ENCODE measurements at regions not wholly inside any gene's neighbourhood (a gene's known extent, or its start where the extent isn't known, plus 50 kb on each side); places are given as distances from the start of the nearest gene placed in this dataset.

GRCh38 chr4:152045449-152045806 is 284.6 kb upstream of the GATB start:
- Histone ChIP-seq H3K4me1 (ENCODE audit: insufficient read depth, low read length) (no peaks in the 10 kb centered on the region), H4K20me1 (ENCODE audit: low read length) (no peaks in the 10 kb centered on the region), H3K9ac (ENCODE audit: low read length) (no peak overlapping the region), H3K27me3 (ENCODE audit: low read length) (no peaks in the 10 kb centered on the region), H3K79me2 (ENCODE audit: low read length) (no peaks in the 10 kb centered on the region), H3K27ac (ENCODE audit: low read length) (no peak overlapping the region), H3K9me3 (ENCODE audit: low read length) (no peaks in the 10 kb centered on the region), H3F3A (ENCODE audit: low read length, unreplicated experiment) (no peaks in the 10 kb centered on the region), H3K4me2 (ENCODE audit: low read length) (no peak overlapping the region), H2AFZ (ENCODE audit: low read length) (no peak overlapping the region), H3K36me3 (ENCODE audit: low read depth, low read length) (no peaks in the 10 kb centered on the region), H3K4me3 (ENCODE audit: low read length) (no peak overlapping the region), H3K9me2 (replicated peaks; ENCODE audit: low read length) (no peaks in the 10 kb centered on the region)
- intact Hi-C loops (cut with micrococcal nuclease), result no loop called here
- TF ChIP-seq EZH2phosphoT487 (IDR thresholded peaks at IDR 0.05; ENCODE audit: borderline replicate concordance, low read length) (no peak), CTCF (conservative IDR thresholded peaks at IDR 0.05; ENCODE audit: low read depth, low read length) (no peak), EZH2 (IDR thresholded peaks at IDR 0.05; ENCODE audit: low read length, unreplicated experiment) (no peak)
- ChIA-PET CTCF (no interaction called here), POLR2A (ENCODE audit: unreplicated experiment) (no interaction called here)
- DNase-seq, result no peak
- no peak for ATAC-seq
- no TSS peak for BruUV-seq (replicated peaks)

- ATAC-seq, result peak; percentile 64
- H3K4me1 ChIP-seq (ENCODE audit: insufficient read depth, low read length), result peaks cover 2% of the 10 kb centered on the region; the same call in 1 of the 2 replicates
These were observed 283.7 kb upstream of the GATB start for GRCh38 chr4:152044331-152045036.

More at GRCh38 chr4:152044331-152045036, 283.7 kb upstream of the GATB start:
- H2AFZ ChIP-seq (ENCODE audit: low read length), result no peak overlapping the region
- no peaks in the 10 kb centered on the region for H4K20me1 ChIP-seq (ENCODE audit: low read length)
- no peak overlapping the region for H3K9ac ChIP-seq (ENCODE audit: low read length)
- no peaks in the 10 kb centered on the region for H3K9me3 ChIP-seq (ENCODE audit: low read length)
- H3K27me3 ChIP-seq (ENCODE audit: low read length), result no peaks in the 10 kb centered on the region
- H3K9me2 ChIP-seq (replicated peaks; ENCODE audit: low read length), result no peaks in the 10 kb centered on the region
- no peaks in the 10 kb centered on the region for H3K36me3 ChIP-seq (ENCODE audit: low read depth, low read length)
- CTCF ChIA-PET, result no interaction called here
- BruUV-seq (replicated peaks), result no TSS peak
- no peak overlapping the region for H3K4me2 ChIP-seq (ENCODE audit: low read length)
- TF ChIP-seq CTCF (conservative IDR thresholded peaks at IDR 0.05; ENCODE audit: low read depth, low read length) (no peak), EZH2 (IDR thresholded peaks at IDR 0.05; ENCODE audit: low read length, unreplicated experiment) (no peak)
- no peak overlapping the region for H3K4me3 ChIP-seq (ENCODE audit: low read length)
- POLR2A ChIA-PET (ENCODE audit: unreplicated experiment), result no interaction called here
- H3K27ac ChIP-seq (ENCODE audit: low read length), result no peak overlapping the region
- no peaks in the 10 kb centered on the region for H3F3A ChIP-seq (ENCODE audit: low read length, unreplicated experiment)
- intact Hi-C loops (cut with micrococcal nuclease), result no loop called here
- DNase-seq, result peak; percentile 40
- no peaks in the 10 kb centered on the region for H3K79me2 ChIP-seq (ENCODE audit: low read length)

Measured in PC-3 (cell line).